ENCODE measurements at regions not wholly inside any gene's neighbourhood (a gene's known extent, or its start where the extent isn't known, plus 50 kb on each side); places are given as distances from the start of the nearest gene placed in this dataset.
"Not testable (repeated sequence)": the region's sequence is repeated elsewhere in the genome, so short reads cannot be mapped to it uniquely, and the experiment has no call there.

GRCh38 chr5:27474395-27474794, 436.0 kb upstream of the CDH9 start:
- Mint-ChIP-seq H3K27ac (no peak overlapping the region), H3K4me3 (no peak overlapping the region), H3K9me3 (peaks cover 18% of the 10 kb centered on the region), H3K36me3 (ENCODE audit: low read depth) (no peaks in the 10 kb centered on the region), H3K4me1 (ENCODE audit: low read depth) (no peaks in the 10 kb centered on the region), H3K27me3 (ENCODE audit: low read depth) (no peaks in the 10 kb centered on the region)
- DNase-seq (ENCODE audit: low spot score) = no peak

- DNase-seq (ENCODE audit: low spot score) = no peak
- Mint-ChIP-seq H3K27me3 (ENCODE audit: low read depth) (no peaks in the 10 kb centered on the region), H3K36me3 (ENCODE audit: low read depth) (no peaks in the 10 kb centered on the region), H3K9me3 (peaks cover 18% of the 10 kb centered on the region), H3K4me3 (peak overlapping the region; percentile 29), H3K4me1 (ENCODE audit: low read depth) (no peaks in the 10 kb centered on the region), H3K27ac (no peak overlapping the region)
Measured at GRCh38 chr5:27474047-27474309, 435.6 kb upstream of the CDH9 start.

DNA sequence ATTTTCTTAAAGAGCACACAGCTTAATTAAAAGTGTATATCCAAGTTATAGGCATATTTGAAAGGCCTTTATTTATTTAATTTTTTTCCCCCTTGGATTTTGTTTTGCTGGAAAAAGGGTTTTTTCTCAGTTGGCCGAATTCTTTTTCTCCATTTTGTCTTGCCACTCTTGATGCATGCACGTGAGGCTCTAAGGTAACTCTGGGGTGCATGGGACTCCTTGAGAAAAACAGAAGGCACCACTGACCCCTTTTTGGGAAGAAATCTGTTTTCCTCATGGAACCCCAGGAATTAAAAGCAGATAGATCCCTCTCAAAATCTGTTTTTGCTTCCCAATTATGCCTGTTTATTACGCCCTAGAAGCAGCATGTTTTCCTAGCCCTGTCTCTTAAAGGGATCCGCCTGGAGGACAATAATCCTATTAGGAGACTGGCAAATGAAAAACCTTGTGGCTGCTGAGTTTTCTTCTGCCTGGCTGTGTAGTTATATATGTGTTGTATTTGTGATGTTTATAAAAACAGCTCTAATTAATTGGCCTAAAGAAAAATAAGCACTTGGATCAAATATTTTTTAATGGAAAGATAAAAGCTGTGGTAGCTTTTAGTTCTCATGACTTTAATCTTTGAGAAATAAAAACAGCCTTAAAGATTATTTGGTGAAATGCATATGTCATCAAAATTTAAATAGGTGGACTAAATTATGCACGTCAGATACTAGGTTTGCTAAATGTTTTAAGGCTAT, 435.1 kb upstream of the CDH9 start:
- Mint-ChIP-seq H3K4me3 (peak overlapping the region; percentile 29), H3K4me1 (ENCODE audit: low read depth) (no peaks in the 10 kb centered on the region), H3K36me3 (ENCODE audit: low read depth) (no peaks in the 10 kb centered on the region), H3K27ac (no peak overlapping the region), H3K27me3 (ENCODE audit: low read depth) (no peaks in the 10 kb centered on the region), H3K9me3 (peaks cover 18% of the 10 kb centered on the region)
- no peak for DNase-seq (ENCODE audit: low spot score)

DNA sequence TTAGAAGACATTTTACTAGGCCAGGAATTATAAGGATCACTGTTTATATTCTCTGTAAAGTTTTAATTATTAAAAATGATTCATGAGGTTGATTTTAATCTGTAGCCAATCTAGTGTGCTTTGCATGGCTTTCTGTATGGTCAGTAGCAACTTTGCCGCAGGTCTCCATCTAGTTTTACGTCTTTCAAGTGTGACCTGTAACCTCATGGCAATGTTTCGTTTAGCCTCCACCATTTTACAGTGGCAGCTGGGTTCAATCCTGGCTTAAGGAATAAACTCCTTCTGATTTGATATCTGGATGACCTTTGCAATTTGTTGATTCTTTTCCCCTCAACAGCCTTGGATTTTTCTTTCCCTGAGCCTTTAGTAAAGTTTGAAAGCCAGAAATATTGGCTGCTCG, 434.5 kb upstream of the CDH9 start:
- H3K27ac Mint-ChIP-seq = no peak overlapping the region
- peaks cover 13% of the 10 kb centered on the region for H3K9me3 Mint-ChIP-seq
- no peaks in the 10 kb centered on the region for H3K4me1 Mint-ChIP-seq (ENCODE audit: low read depth)
- H3K27me3 Mint-ChIP-seq (ENCODE audit: low read depth) = no peaks in the 10 kb centered on the region
- H3K36me3 Mint-ChIP-seq (ENCODE audit: low read depth) = no peaks in the 10 kb centered on the region
- peak overlapping the region; percentile 42 for H3K4me3 Mint-ChIP-seq
- DNase-seq (ENCODE audit: low spot score) = no peak

DNA sequence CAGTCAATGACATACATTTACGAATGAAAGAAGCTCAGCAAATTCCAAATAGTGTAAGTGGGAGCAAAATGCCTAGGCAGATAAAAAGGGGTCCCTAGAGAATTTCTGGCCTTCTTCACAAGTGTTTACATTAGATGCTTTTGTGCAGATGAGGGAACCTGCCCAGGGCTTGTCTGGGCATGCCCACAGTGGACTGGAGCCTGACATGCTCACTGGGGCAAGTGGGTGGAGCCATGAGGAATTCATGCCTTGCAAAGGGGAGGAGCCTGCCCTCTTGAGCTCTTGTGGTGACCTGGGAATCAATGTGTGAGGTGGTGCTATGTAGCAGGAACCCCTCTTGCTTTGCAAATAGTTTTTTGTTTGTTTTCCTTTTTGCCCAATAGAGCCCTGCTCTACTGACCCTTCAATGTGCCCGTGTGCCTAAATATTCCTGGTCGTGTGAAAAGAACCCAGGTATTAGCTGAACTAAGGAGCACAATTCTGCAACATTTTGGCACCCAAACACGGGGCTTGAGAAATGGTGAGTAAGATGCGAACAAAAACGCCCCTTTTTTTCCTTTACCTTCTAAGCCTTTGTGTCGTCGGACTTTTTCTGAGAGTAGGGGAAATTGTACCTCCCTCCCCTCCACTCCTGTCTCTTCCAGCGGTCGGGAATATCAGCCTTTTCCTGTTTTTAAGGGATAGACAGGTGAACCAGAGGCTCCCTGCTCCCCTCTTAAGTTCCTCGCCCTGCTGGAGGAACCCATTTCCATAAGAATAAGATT, 433.8 kb upstream of the CDH9 start:
- no peaks in the 10 kb centered on the region for H3K4me1 Mint-ChIP-seq (ENCODE audit: low read depth)
- H3K27ac Mint-ChIP-seq = no peak overlapping the region
- H3K27me3 Mint-ChIP-seq (ENCODE audit: low read depth) = no peaks in the 10 kb centered on the region
- H3K36me3 Mint-ChIP-seq (ENCODE audit: low read depth) = no peaks in the 10 kb centered on the region
- DNase-seq (ENCODE audit: low spot score) = peak; percentile 6
- H3K9me3 Mint-ChIP-seq = peaks cover 11% of the 10 kb centered on the region
- peak overlapping the region; percentile 42 for H3K4me3 Mint-ChIP-seq

GRCh38 chr5:27466959-27467358, 428.6 kb upstream of the CDH9 start:
- H3K4me1 Mint-ChIP-seq (ENCODE audit: low read depth) = no peaks in the 10 kb centered on the region
- DNase-seq (ENCODE audit: low spot score) = no peak
- no peak overlapping the region for H3K27ac Mint-ChIP-seq
- no peaks in the 10 kb centered on the region for H3K27me3 Mint-ChIP-seq (ENCODE audit: low read depth)
- H3K9me3 Mint-ChIP-seq = peaks cover 21% of the 10 kb centered on the region
- H3K4me3 Mint-ChIP-seq = no peak overlapping the region
- no peaks in the 10 kb centered on the region for H3K36me3 Mint-ChIP-seq (ENCODE audit: low read depth)

GRCh38 chr5:27465140-27465539, 426.8 kb upstream of the CDH9 start:
- no peaks in the 10 kb centered on the region for H3K36me3 Mint-ChIP-seq (ENCODE audit: low read depth)
- DNase-seq (ENCODE audit: low spot score) = no peak
- peaks cover 25% of the 10 kb centered on the region for H3K9me3 Mint-ChIP-seq
- no peaks in the 10 kb centered on the region for H3K4me1 Mint-ChIP-seq (ENCODE audit: low read depth)
- H3K27me3 Mint-ChIP-seq (ENCODE audit: low read depth) = no peaks in the 10 kb centered on the region
- H3K4me3 Mint-ChIP-seq = no peak overlapping the region
- H3K27ac Mint-ChIP-seq = no peak overlapping the region

DNA sequence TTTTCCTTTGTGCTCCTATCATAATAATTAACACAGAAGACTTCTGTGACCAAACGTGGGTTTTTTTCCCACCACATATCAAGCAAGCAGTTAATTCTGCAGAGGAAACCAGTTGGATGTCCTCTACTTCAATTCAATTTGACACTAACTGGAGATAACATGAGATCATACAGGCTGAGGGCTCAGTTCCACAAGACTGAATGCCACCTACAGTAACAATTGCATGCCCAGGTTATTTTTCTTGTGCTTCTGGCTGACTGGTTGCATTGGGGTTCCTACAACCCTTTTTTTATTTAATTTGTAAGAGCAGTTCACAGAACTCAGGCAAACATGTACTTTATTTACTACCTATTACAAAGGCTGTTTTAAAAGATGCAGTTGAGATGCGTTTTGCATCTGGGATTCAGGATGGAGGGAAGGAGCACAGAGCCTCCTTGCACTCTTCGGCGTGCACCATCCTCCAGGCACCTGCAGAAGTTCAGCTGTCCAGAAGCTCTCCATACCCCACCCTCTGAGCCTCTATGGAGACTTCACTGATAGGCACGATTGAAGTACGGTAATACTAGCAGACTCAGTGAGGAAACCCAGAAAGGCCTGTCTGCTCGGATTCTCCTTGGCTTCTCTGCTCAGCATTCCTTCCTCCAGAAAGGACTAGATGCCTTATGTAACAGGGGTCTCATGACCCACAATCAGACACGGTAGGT, 425.2 kb upstream of the CDH9 start:
- DNase-seq (ENCODE audit: low spot score) = no peak
- Mint-ChIP-seq H3K9me3 (peaks cover 28% of the 10 kb centered on the region), H3K4me3 (no peak overlapping the region), H3K36me3 (ENCODE audit: low read depth) (no peaks in the 10 kb centered on the region), H3K4me1 (ENCODE audit: low read depth) (no peaks in the 10 kb centered on the region), H3K27me3 (ENCODE audit: low read depth) (no peaks in the 10 kb centered on the region), H3K27ac (no peak overlapping the region)

DNA sequence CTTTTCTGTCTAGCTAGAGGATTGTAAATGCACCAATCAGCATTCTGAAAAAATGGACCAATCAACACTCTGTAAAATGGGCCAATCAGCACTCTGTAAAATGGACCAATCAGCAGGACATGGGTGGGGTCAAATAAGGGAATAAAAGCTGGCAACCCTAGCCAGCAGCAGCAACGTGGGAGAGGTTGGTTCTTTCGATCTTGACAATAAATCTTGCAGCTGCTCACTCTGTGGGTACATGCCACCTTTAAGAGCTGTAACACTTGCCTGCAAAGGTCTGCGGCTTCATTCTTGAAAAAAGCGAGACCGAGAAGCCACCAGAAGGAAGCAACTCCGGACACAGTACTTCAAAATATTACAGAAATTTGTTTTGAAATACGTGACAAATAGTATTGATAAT, 424.6 kb upstream of the CDH9 start:
- H3K27me3 Mint-ChIP-seq (ENCODE audit: low read depth) = no peaks in the 10 kb centered on the region
- no peaks in the 10 kb centered on the region for H3K4me1 Mint-ChIP-seq (ENCODE audit: low read depth)
- no peak overlapping the region for H3K4me3 Mint-ChIP-seq
- DNase-seq (ENCODE audit: low spot score) = no peak
- H3K27ac Mint-ChIP-seq = no peak overlapping the region
- no peaks in the 10 kb centered on the region for H3K36me3 Mint-ChIP-seq (ENCODE audit: low read depth)
- H3K9me3 Mint-ChIP-seq = peaks cover 29% of the 10 kb centered on the region

DNA sequence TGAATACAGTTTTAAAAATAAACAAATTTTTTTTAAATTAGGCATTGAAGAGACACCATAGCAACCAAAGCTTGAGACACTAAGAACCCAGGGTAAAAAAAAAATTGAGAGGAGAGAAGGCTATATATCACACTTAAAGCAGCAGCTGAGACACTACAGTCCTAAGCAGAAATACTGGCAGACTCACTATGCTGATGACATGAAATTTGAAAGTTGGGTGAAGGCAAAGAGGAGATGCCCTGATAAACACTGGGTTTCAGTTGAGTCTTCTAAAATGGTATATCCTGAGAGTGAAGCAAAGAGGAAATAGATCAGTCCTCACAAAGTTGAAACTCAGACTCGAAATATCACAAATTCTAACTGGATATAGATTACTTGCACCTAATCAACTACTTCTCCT, 419.9 kb upstream of the CDH9 start:
- no peak overlapping the region for H3K27ac Mint-ChIP-seq
- no peaks in the 10 kb centered on the region for H3K4me1 Mint-ChIP-seq (ENCODE audit: low read depth)
- peaks cover 21% of the 10 kb centered on the region for H3K9me3 Mint-ChIP-seq
- no peaks in the 10 kb centered on the region for H3K36me3 Mint-ChIP-seq (ENCODE audit: low read depth)
- no peaks in the 10 kb centered on the region for H3K27me3 Mint-ChIP-seq (ENCODE audit: low read depth)
- no peak for DNase-seq (ENCODE audit: low spot score)
- no peak overlapping the region for H3K4me3 Mint-ChIP-seq

- no peak overlapping the region for H3K27ac Mint-ChIP-seq
- H3K36me3 Mint-ChIP-seq (ENCODE audit: low read depth) = no peaks in the 10 kb centered on the region
- peaks cover 39% of the 10 kb centered on the region for H3K9me3 Mint-ChIP-seq
- no peaks in the 10 kb centered on the region for H3K4me1 Mint-ChIP-seq (ENCODE audit: low read depth)
- H3K4me3 Mint-ChIP-seq = no peak overlapping the region
- H3K27me3 Mint-ChIP-seq (ENCODE audit: low read depth) = no peaks in the 10 kb centered on the region
- no peak for DNase-seq (ENCODE audit: low spot score)
Measured at GRCh38 chr5:27451377-27451776, 413.0 kb upstream of the CDH9 start.

- H3K27ac Mint-ChIP-seq = no peak overlapping the region
- DNase-seq (ENCODE audit: low spot score) = no peak
- no peaks in the 10 kb centered on the region for H3K36me3 Mint-ChIP-seq (ENCODE audit: low read depth)
- no peaks in the 10 kb centered on the region for H3K27me3 Mint-ChIP-seq (ENCODE audit: low read depth)
- no peak overlapping the region for H3K4me3 Mint-ChIP-seq
- no peaks in the 10 kb centered on the region for H3K4me1 Mint-ChIP-seq (ENCODE audit: low read depth)
- peaks cover 41% of the 10 kb centered on the region for H3K9me3 Mint-ChIP-seq
Measured at GRCh38 chr5:27450607-27451006, 412.2 kb upstream of the CDH9 start.

DNA sequence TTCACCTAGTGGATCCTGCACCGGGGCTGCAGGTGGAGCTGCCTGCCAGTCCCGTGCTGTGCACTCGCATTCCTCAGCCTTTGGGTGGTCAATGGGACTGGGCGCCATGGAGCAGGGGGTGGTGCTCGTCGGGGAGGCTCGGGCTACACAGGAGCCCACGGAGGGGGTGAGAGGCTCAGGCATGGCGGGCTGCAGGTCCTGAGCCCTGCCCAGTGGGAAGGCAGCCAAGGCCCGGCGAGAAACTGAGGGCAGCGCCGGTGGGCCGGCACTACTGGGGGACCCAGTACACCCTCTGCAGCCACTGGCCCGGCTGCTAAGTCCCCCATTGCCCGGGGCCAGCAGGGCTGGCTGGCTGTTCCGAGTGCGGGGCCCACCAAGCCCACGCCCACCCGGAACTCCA, 401.0 kb upstream of the CDH9 start:
- not testable (repeated sequence) for H3K36me3 Mint-ChIP-seq (ENCODE audit: low read depth); H3K27me3 Mint-ChIP-seq (ENCODE audit: low read depth); DNase-seq (ENCODE audit: low spot score); H3K4me1 Mint-ChIP-seq (ENCODE audit: low read depth); H3K27ac Mint-ChIP-seq; H3K4me3 Mint-ChIP-seq
- H3K9me3 Mint-ChIP-seq = peaks cover 37% of the 10 kb centered on the region

DNA sequence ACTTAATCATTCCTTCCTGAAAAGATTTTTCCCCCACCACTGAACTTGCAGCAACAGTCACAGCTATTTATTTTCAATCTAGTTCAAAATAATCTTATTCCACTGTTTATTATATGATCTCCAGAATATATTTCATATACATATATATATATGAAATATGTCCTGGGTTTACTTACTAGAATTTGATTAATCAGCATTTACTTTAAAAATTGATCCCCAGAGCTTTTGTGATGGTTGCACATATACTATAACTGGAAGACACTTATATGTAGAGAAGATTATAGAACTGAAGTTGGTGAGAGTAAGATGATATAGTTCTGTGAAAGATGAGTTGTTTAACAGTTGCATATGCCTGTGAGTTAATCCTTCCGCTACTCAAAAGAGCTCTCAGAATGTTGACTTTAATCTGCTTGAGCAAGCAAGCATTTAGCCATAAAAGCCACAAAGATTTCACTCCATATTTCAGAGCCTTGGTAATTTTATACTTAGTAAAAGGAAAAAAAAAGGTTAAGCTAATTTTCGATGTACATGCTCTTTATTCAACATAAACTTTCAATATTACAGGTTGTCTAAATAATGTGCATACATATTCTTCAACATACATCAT, 399.3 kb upstream of the CDH9 start:
- Mint-ChIP-seq H3K27me3 (ENCODE audit: low read depth) (no peaks in the 10 kb centered on the region), H3K36me3 (ENCODE audit: low read depth) (no peaks in the 10 kb centered on the region), H3K4me1 (ENCODE audit: low read depth) (no peaks in the 10 kb centered on the region), H3K4me3 (no peak overlapping the region), H3K9me3 (peaks cover 43% of the 10 kb centered on the region), H3K27ac (no peak overlapping the region)
- DNase-seq (ENCODE audit: low spot score) = no peak
